ENCODE measurements at regions not wholly inside any gene's neighbourhood (a gene's known extent, or its start where the extent isn't known, plus 50 kb on each side); places are given as distances from the start of the nearest gene placed in this dataset.

- intact Hi-C loops (cut with micrococcal nuclease; ENCODE audit: unreplicated experiment), result no loop called here
- no peaks in the 10 kb centered on the region for H3K4me1 ChIP-seq (ENCODE audit: insufficient read depth, low read length)
- DNase-seq (ENCODE audit: low spot score) (no peak), FAIRE-seq (no peak), ATAC-seq (no peak)
- no peaks in the 10 kb centered on the region for H3K36me3 ChIP-seq (replicated peaks in 1 of 2; ENCODE audit: control insufficient read depth in 1 of 2, insufficient read depth in 2 of 2, low read length in 2 of 2)
- BruUV-seq (replicated peaks), result no TSS peak
- WGBS (ENCODE audit: low lambda C conversion rate), result 0% methylated on average over 4 of the region's 4 CpGs
- no peak overlapping the region for H3K27ac ChIP-seq (ENCODE audit: extremely low read length, insufficient read depth, low read length)
- H3K4me2 ChIP-seq (ENCODE audit: low read depth, low read length), result no peak overlapping the region
- no peaks in the 10 kb centered on the region for H4K20me1 ChIP-seq (ENCODE audit: insufficient read depth, low read length)
- POLR2A ChIA-PET, result no interaction called here
- H3K4me3 ChIP-seq (replicated peaks in 1 of 3; ENCODE audit: insufficient read depth in 1 of 3, low read depth in 2 of 3, low read length in 3 of 3), result no peak overlapping the region
- CTCF ChIA-PET (ENCODE audit: low intra/inter-chr PET ratio, low total read pairs), result no interaction called here
- no peak overlapping the region for H3K9ac ChIP-seq (ENCODE audit: insufficient read depth, low read depth, low read length)
- no peak overlapping the region for H2AFZ ChIP-seq (ENCODE audit: low read length)
- in situ Hi-C loops (cut with HindIII; ENCODE audit: extremely low pct_ligation_motif_present, low pct_unique_long_range_greater_than_20kb), result no loop called here
- H3K79me2 ChIP-seq (ENCODE audit: insufficient read depth, low read length), result no peaks in the 10 kb centered on the region
- H3K27me3 ChIP-seq (ENCODE audit: control insufficient read depth in 1 of 2, insufficient read depth in 2 of 2, low read length in 2 of 2), result no peaks in the 10 kb centered on the region
- TF ChIP-seq RAD21 (CRISPR knock-in tag; IDR thresholded peaks at IDR 0.05) (no peak), RFXAP (CRISPR knock-in tag; IDR thresholded peaks at IDR 0.05; ENCODE audit: borderline replicate concordance) (no peak), THAP8 (CRISPR knock-in tag; IDR thresholded peaks at IDR 0.05; ENCODE audit: borderline replicate concordance) (no peak), SMC3 (IDR thresholded peaks at IDR 0.05; ENCODE audit: low read length) (no peak), ZNF263 (CRISPR knock-in tag; IDR thresholded peaks at IDR 0.05) (no peak), SNRNP70 (IDR thresholded peaks at IDR 0.05; ENCODE audit: low read depth, low read length) (no peak), KLF6 (CRISPR knock-in tag; IDR thresholded peaks at IDR 0.05) (no peak), ZNF280D (CRISPR knock-in tag; IDR thresholded peaks at IDR 0.05) (no peak), ZNF83 (CRISPR knock-in tag; IDR thresholded peaks at IDR 0.05; ENCODE audit: borderline replicate concordance) (no peak), ZXDC (CRISPR knock-in tag; IDR thresholded peaks at IDR 0.05) (no peak), PTBP1 (IDR thresholded peaks at IDR 0.05; ENCODE audit: low read depth, low read length, poor library complexity, severe bottlenecking) (no peak)
- H3K9me3 ChIP-seq (ENCODE audit: low read length), result no peaks in the 10 kb centered on the region
These were observed 435.7 kb downstream of the MAT2B start for GRCh38 chr5:163941079-163941478.
